SJCRH30 (cell line): ENCODE measurements at regions not wholly inside any gene's neighbourhood (a gene's known extent, or its start where the extent isn't known, plus 50 kb on each side); places are given as distances from the start of the nearest gene placed in this dataset.
A peak's percentile ranks its signal among the peaks of the same experiment; 100 is the strongest.
"Not testable (repeated sequence)": the region's sequence is repeated elsewhere in the genome, so short reads cannot be mapped to it uniquely, and the experiment has no call there.

ENCODE experiments used
- DNase-seq, 2 experiments: peaks; one replicate each; pipeline ENCODE4 v3.0.0-alpha.2; 2015 to 2020
- H3K27ac ChIP-seq: fragments of 250-450 bp; sonication (Bioruptor Pico); 2 replicates; pipeline ENCODE4 v1.5.1; 2020; ENCODE audit warnings: mild to moderate bottlenecking, moderate library complexity
- H3K27me3 ChIP-seq: fragments of 250-450 bp; sonication (Bioruptor Pico); 2 replicates; pipeline ENCODE4 v1.5.1; 2020; ENCODE audit warnings: mild to moderate bottlenecking, moderate library complexity
- H3K36me3 ChIP-seq: fragments of 250-450 bp; sonication (Bioruptor Pico); 2 replicates; pipeline ENCODE4 v1.5.1; 2020; ENCODE audit warnings: mild to moderate bottlenecking, moderate library complexity
- H3K4me1 ChIP-seq: fragments of 250-450 bp; sonication (Bioruptor Pico); 2 replicates; pipeline ENCODE4 v1.5.1; 2020; ENCODE audit warnings: mild to moderate bottlenecking, moderate library complexity
- H3K4me3 ChIP-seq: fragments of 250-450 bp; sonication (Bioruptor Pico); 2 replicates; pipeline ENCODE4 v1.5.1; 2020; ENCODE audit warnings: mild to moderate bottlenecking, moderate library complexity
- H3K9me3 ChIP-seq: fragments of 250-450 bp; sonication (Bioruptor Pico); replicated peaks from 2 replicates; pipeline ENCODE4 v1.5.1; 2020; ENCODE audit warnings: mild to moderate bottlenecking, moderate library complexity

GRCh38 chr11:25766332-25767015 is 565.5 kb upstream of the ANO3 start:
- no peak overlapping the region for H3K27ac ChIP-seq
- no peak overlapping the region for H3K4me3 ChIP-seq
- H3K9me3 ChIP-seq = no peaks in the 10 kb centered on the region
- no peaks in the 10 kb centered on the region for H3K36me3 ChIP-seq
- no peaks in the 10 kb centered on the region; the same call in 1 of the 2 replicates for H3K4me1 ChIP-seq
- H3K27me3 ChIP-seq = no peaks in the 10 kb centered on the region
- peak in 1 of 2 experiments; percentile 8 for DNase-seq

GRCh38 chr11:25769287-25769686 is 562.6 kb upstream of the ANO3 start:
- no peak overlapping the region for H3K27ac ChIP-seq

GRCh38 chr11:25771605-25772004 is 560.3 kb upstream of the ANO3 start:
- Histone ChIP-seq H3K27ac (no peak overlapping the region), H3K36me3 (no peaks in the 10 kb centered on the region), H3K9me3 (no peaks in the 10 kb centered on the region), H3K4me1 (no peaks in the 10 kb centered on the region), H3K27me3 (no peaks in the 10 kb centered on the region), H3K4me3 (no peak overlapping the region)
- DNase-seq = no peak

More at GRCh38 chr11:25769287-25769686, 562.6 kb upstream of the ANO3 start:
- H3K4me1 ChIP-seq = no peaks in the 10 kb centered on the region; the same call in 1 of the 2 replicates
- H3K36me3 ChIP-seq = no peaks in the 10 kb centered on the region
- no peak overlapping the region for H3K4me3 ChIP-seq
- no peak for DNase-seq
- H3K27me3 ChIP-seq = no peaks in the 10 kb centered on the region
- H3K9me3 ChIP-seq = no peaks in the 10 kb centered on the region

GRCh38 chr11:25775603-25776002 is 556.3 kb upstream of the ANO3 start:
- Histone ChIP-seq H3K27ac (no peak overlapping the region), H3K36me3 (no peaks in the 10 kb centered on the region), H3K4me1 (no peaks in the 10 kb centered on the region), H3K9me3 (no peaks in the 10 kb centered on the region), H3K27me3 (no peaks in the 10 kb centered on the region), H3K4me3 (no peak overlapping the region)
- DNase-seq = no peak

- no peaks in the 10 kb centered on the region for H3K4me1 ChIP-seq
- no peak for DNase-seq
These were observed 555.7 kb upstream of the ANO3 start for GRCh38 chr11:25776238-25776637.

GRCh38 chr11:25777343-25777742 is 554.6 kb upstream of the ANO3 start:
- Histone ChIP-seq H3K9me3 (no peaks in the 10 kb centered on the region), H3K27ac (no peak overlapping the region), H3K36me3 (no peaks in the 10 kb centered on the region), H3K4me3 (no peak overlapping the region), H3K27me3 (no peaks in the 10 kb centered on the region), H3K4me1 (no peaks in the 10 kb centered on the region)
- no peak for DNase-seq

More at GRCh38 chr11:25776238-25776637, 555.7 kb upstream of the ANO3 start:
- no peaks in the 10 kb centered on the region for H3K9me3 ChIP-seq
- H3K27ac ChIP-seq = no peak overlapping the region
- H3K4me3 ChIP-seq = no peak overlapping the region
- H3K27me3 ChIP-seq = no peaks in the 10 kb centered on the region
- H3K36me3 ChIP-seq = no peaks in the 10 kb centered on the region

GRCh38 chr11:25779033-25779432 is 552.9 kb upstream of the ANO3 start:
- no peak for DNase-seq
- Histone ChIP-seq H3K27ac (no peak overlapping the region), H3K9me3 (no peaks in the 10 kb centered on the region; the same call in 1 of the 2 replicates), H3K4me3 (no peak overlapping the region), H3K36me3 (no peaks in the 10 kb centered on the region), H3K4me1 (no peaks in the 10 kb centered on the region), H3K27me3 (no peaks in the 10 kb centered on the region)

GRCh38 chr11:25787416-25787815 is 544.5 kb upstream of the ANO3 start:
- Histone ChIP-seq H3K27ac (no peak overlapping the region), H3K27me3 (no peaks in the 10 kb centered on the region), H3K4me1 (no peaks in the 10 kb centered on the region), H3K4me3 (no peak overlapping the region), H3K36me3 (no peaks in the 10 kb centered on the region), H3K9me3 (no peaks in the 10 kb centered on the region; the same call in 1 of the 2 replicates)
- DNase-seq = peak in 1 of 2 experiments; percentile 9

- no peaks in the 10 kb centered on the region for H3K4me1 ChIP-seq
- no peaks in the 10 kb centered on the region for H3K36me3 ChIP-seq
- no peak for DNase-seq
- no peak overlapping the region for H3K4me3 ChIP-seq
- no peaks in the 10 kb centered on the region for H3K9me3 ChIP-seq
- H3K27me3 ChIP-seq = no peaks in the 10 kb centered on the region
- no peak overlapping the region for H3K27ac ChIP-seq
These were observed 541.5 kb upstream of the ANO3 start for GRCh38 chr11:25790396-25790795.

GRCh38 chr11:25793637-25794036 is 538.3 kb upstream of the ANO3 start:
- H3K27ac ChIP-seq = no peak overlapping the region
- H3K36me3 ChIP-seq = no peaks in the 10 kb centered on the region
- H3K4me1 ChIP-seq = no peaks in the 10 kb centered on the region
- no peak for DNase-seq
- no peaks in the 10 kb centered on the region for H3K9me3 ChIP-seq
- no peaks in the 10 kb centered on the region for H3K27me3 ChIP-seq
- no peak overlapping the region for H3K4me3 ChIP-seq

- Histone ChIP-seq H3K27ac (no peak overlapping the region), H3K36me3 (no peaks in the 10 kb centered on the region), H3K4me1 (no peaks in the 10 kb centered on the region), H3K27me3 (no peaks in the 10 kb centered on the region), H3K4me3 (no peak overlapping the region), H3K9me3 (no peaks in the 10 kb centered on the region)
- no peak for DNase-seq
These were observed 537.1 kb upstream of the ANO3 start for GRCh38 chr11:25794804-25795203.

GRCh38 chr11:25816411-25816810 is 515.5 kb upstream of the ANO3 start:
- Histone ChIP-seq H3K9me3 (peaks cover 2% of the 10 kb centered on the region; the same call in 1 of the 2 replicates), H3K27ac (peak overlapping the region; percentile 31), H3K4me1 (peaks cover 12% of the 10 kb centered on the region), H3K4me3 (no peak overlapping the region), H3K27me3 (no peaks in the 10 kb centered on the region), H3K36me3 (no peaks in the 10 kb centered on the region)
- peak; percentile 62 to 68 for DNase-seq

- Histone ChIP-seq H3K4me3 (no peak overlapping the region), H3K27ac (no peak overlapping the region), H3K9me3 (no peaks in the 10 kb centered on the region), H3K4me1 (no peaks in the 10 kb centered on the region), H3K27me3 (no peaks in the 10 kb centered on the region), H3K36me3 (no peaks in the 10 kb centered on the region)
- DNase-seq = no peak
These were observed 507.2 kb upstream of the ANO3 start for GRCh38 chr11:25824688-25825087.

GRCh38 chr11:25831485-25831884 is 500.4 kb upstream of the ANO3 start:
- H3K4me1 ChIP-seq, H3K27me3 ChIP-seq, H3K9me3 ChIP-seq, H3K4me3 ChIP-seq, H3K36me3 ChIP-seq, H3K27ac ChIP-seq, DNase-seq: not testable (repeated sequence)

- DNase-seq = peak in 1 of 2 experiments; percentile 27
- Histone ChIP-seq H3K27me3 (no peaks in the 10 kb centered on the region), H3K4me3 (no peak overlapping the region), H3K36me3 (no peaks in the 10 kb centered on the region), H3K4me1 (no peaks in the 10 kb centered on the region), H3K9me3 (no peaks in the 10 kb centered on the region), H3K27ac (no peak overlapping the region)
These were observed 492.9 kb upstream of the ANO3 start for GRCh38 chr11:25838918-25839625.
